ENCODE measurements at regions not wholly inside any gene's neighbourhood (a gene's known extent, or its start where the extent isn't known, plus 50 kb on each side); places are given as distances from the start of the nearest gene placed in this dataset.

- DNase-seq = no peak
Observed at GRCh38 chrX:39150220-39150619, 349.0 kb downstream of the MID1IP1 start.

GRCh38 chrX:39150621-39151020 lies 349.4 kb downstream of the MID1IP1 start:
- no peak for DNase-seq

GRCh38 chrX:39152106-39152649 lies 350.9 kb downstream of the MID1IP1 start:
- DNase-seq = peak; percentile 11

GRCh38 chrX:39156051-39156450 lies 354.8 kb downstream of the MID1IP1 start:
- DNase-seq = no peak

- DNase-seq = no peak
Observed at GRCh38 chrX:39157006-39157405, 355.7 kb downstream of the MID1IP1 start.

- DNase-seq = no peak
Observed at GRCh38 chrX:39157796-39158195, 356.5 kb downstream of the MID1IP1 start.

GRCh38 chrX:39158801-39159657 lies 357.8 kb downstream of the MID1IP1 start:
- peak; percentile 2 for DNase-seq

- DNase-seq = no peak
Observed at GRCh38 chrX:39159921-39160507, 358.8 kb downstream of the MID1IP1 start.

- DNase-seq = no peak
Observed at GRCh38 chrX:39161611-39162255, 360.5 kb downstream of the MID1IP1 start.

GRCh38 chrX:39162322-39162735 lies 361.1 kb downstream of the MID1IP1 start:
- peak; percentile 23 for DNase-seq

GRCh38 chrX:39163581-39164126 lies 362.4 kb downstream of the MID1IP1 start:
- DNase-seq = no peak

- DNase-seq = no peak
Observed at GRCh38 chrX:39164212-39164611, 363.0 kb downstream of the MID1IP1 start.

- DNase-seq = no peak
Observed at GRCh38 chrX:39165185-39165584, 363.9 kb downstream of the MID1IP1 start.

GRCh38 chrX:39165773-39166172 lies 364.5 kb downstream of the MID1IP1 start:
- DNase-seq = no peak

- no peak for DNase-seq
Observed at GRCh38 chrX:39167791-39168190, 366.5 kb downstream of the MID1IP1 start.

- no peak for DNase-seq
Observed at GRCh38 chrX:39168609-39169008, 367.4 kb downstream of the MID1IP1 start.

- no peak for DNase-seq
Observed at GRCh38 chrX:39169976-39170375, 368.7 kb downstream of the MID1IP1 start.

- DNase-seq = no peak
Observed at GRCh38 chrX:39170464-39170863, 369.2 kb downstream of the MID1IP1 start.

GRCh38 chrX:39171686-39172085 lies 370.4 kb downstream of the MID1IP1 start:
- no peak for DNase-seq

- no peak for DNase-seq
Observed at GRCh38 chrX:39174241-39174771, 373.0 kb downstream of the MID1IP1 start.

- DNase-seq = peak; percentile 58
Observed at GRCh38 chrX:39174772-39175417, 373.6 kb downstream of the MID1IP1 start.

GRCh38 chrX:39175418-39176057 lies 374.3 kb downstream of the MID1IP1 start:
- no peak for DNase-seq

Measured in CD4-positive, alpha-beta T cell treated with Interleukin-10 for 1 hour (primary cell).